ENCODE measurements at regions not wholly inside any gene's neighbourhood (a gene's known extent, or its start where the extent isn't known, plus 50 kb on each side); places are given as distances from the start of the nearest gene placed in this dataset.

GRCh38 chr6:88558981-88559380 lies 392.8 kb upstream of the CNR1 start:
- no peak for DNase-seq (ENCODE audit: low read depth)

GRCh38 chr6:88556663-88557062 lies 390.5 kb upstream of the CNR1 start:
- no peak for DNase-seq (ENCODE audit: low read depth)

GRCh38 chr6:88548891-88549505 lies 382.9 kb upstream of the CNR1 start:
- peak; percentile 33 for DNase-seq (ENCODE audit: low read depth)

GRCh38 chr6:88547768-88548167 lies 381.6 kb upstream of the CNR1 start:
- DNase-seq (ENCODE audit: low read depth) = peak; percentile 26

GRCh38 chr6:88545991-88546390 lies 379.8 kb upstream of the CNR1 start:
- no peak for DNase-seq (ENCODE audit: low read depth)

GRCh38 chr6:88544986-88545612 lies 379.0 kb upstream of the CNR1 start:
- DNase-seq (ENCODE audit: low read depth) = no peak

- DNase-seq (ENCODE audit: low read depth) = no peak
Measured at GRCh38 chr6:88539295-88539764, 373.2 kb upstream of the CNR1 start.

- no peak for DNase-seq (ENCODE audit: low read depth)
Measured at GRCh38 chr6:88538840-88539239, 372.7 kb upstream of the CNR1 start.

- DNase-seq (ENCODE audit: low read depth) = no peak
Measured at GRCh38 chr6:88538130-88538706, 372.1 kb upstream of the CNR1 start.

- DNase-seq (ENCODE audit: low read depth) = no peak
Measured at GRCh38 chr6:88536071-88536625, 370.0 kb upstream of the CNR1 start.

GRCh38 chr6:88535306-88535705 lies 369.2 kb upstream of the CNR1 start:
- no peak for DNase-seq (ENCODE audit: low read depth)

- DNase-seq (ENCODE audit: low read depth) = no peak
Measured at GRCh38 chr6:88532241-88532860, 366.2 kb upstream of the CNR1 start.

GRCh38 chr6:88529726-88530125 lies 363.6 kb upstream of the CNR1 start:
- DNase-seq (ENCODE audit: low read depth) = no peak

GRCh38 chr6:88520445-88520844 lies 354.3 kb upstream of the CNR1 start:
- no peak for DNase-seq (ENCODE audit: low read depth)

GRCh38 chr6:88520017-88520338 lies 353.8 kb upstream of the CNR1 start:
- DNase-seq (ENCODE audit: low read depth) = no peak

GRCh38 chr6:88519301-88520016 lies 353.3 kb upstream of the CNR1 start:
- DNase-seq (ENCODE audit: low read depth) = no peak

GRCh38 chr6:88517737-88518136 lies 351.6 kb upstream of the CNR1 start:
- DNase-seq (ENCODE audit: low read depth) = peak; percentile 2

- DNase-seq (ENCODE audit: low read depth) = no peak
Measured at GRCh38 chr6:88513920-88514319, 347.8 kb upstream of the CNR1 start.

- DNase-seq (ENCODE audit: low read depth) = no peak
Measured at GRCh38 chr6:88513471-88513870, 347.3 kb upstream of the CNR1 start.

GRCh38 chr6:88512951-88513350 lies 346.8 kb upstream of the CNR1 start:
- DNase-seq (ENCODE audit: low read depth) = peak; percentile 17

- no peak for DNase-seq (ENCODE audit: low read depth)
Measured at GRCh38 chr6:88502391-88502790, 336.2 kb upstream of the CNR1 start.
